Gastroesophageal sphincter (tissue), 4 donors: ENCODE measurements at regions not wholly inside any gene's neighbourhood (a gene's known extent, or its start where the extent isn't known, plus 50 kb on each side); places are given as distances from the start of the nearest gene placed in this dataset.

Source experiments
- ATAC-seq: fragments of 150-250 bp; one replicate; pipeline ENCODE4 v1.9.1; 2016; ENCODE audit warnings: mild to moderate bottlenecking, moderate library complexity
- H3K27ac ChIP-seq, 4 donors: fragments of 200-600 bp; sonication (generic) in 3 of 4; 1 replicate in 3 of 4; 2 replicates in 1 of 4; pipeline ENCODE4 v1.5.1; 2016 to 2019
- H3K27me3 ChIP-seq: fragments of 200-600 bp; sonication (generic); one replicate; pipeline ENCODE4 v1.5.1; 2019
- H3K36me3 ChIP-seq, 2 donors: fragments of 200-600 bp; sonication (generic); one replicate each; pipeline ENCODE4 v1.5.1; 2019; ENCODE audit warnings: control low read depth in 1 of 2
- H3K4me1 ChIP-seq, 3 donors: fragments of 200-600 bp; sonication (generic); 1 replicate in 2 of 3; 2 replicates in 1 of 3; pipeline ENCODE4 v1.5.1; 2016 to 2019; ENCODE audit warnings: control low read depth in 2 of 3
- H3K4me3 ChIP-seq, 2 donors: fragments of 200-600 bp; sonication (generic); one replicate each; pipeline ENCODE4 v1.5.1; 2019; ENCODE audit warnings: mild to moderate bottlenecking in 1 of 2, moderate library complexity in 1 of 2
- H3K9me3 ChIP-seq, 3 donors: fragments of 200-600 bp; sonication (generic); one replicate each; pipeline ENCODE4 v1.5.1; 2017 to 2019; ENCODE audit warnings: control low read depth in 2 of 3
- EP300 ChIP-seq: sonication (generic); formaldehyde crosslinking; IDR thresholded peaks from one replicate; pipeline ENCODE4 v1.6.1; 2017; ENCODE audit warnings: antibody characterized with exemption, mild to moderate bottlenecking
- POLR2A ChIP-seq, 2 donors: fragments of 450-650 bp; IDR thresholded peaks; one replicate each; pipeline ENCODE4 v1.6.1; 2017; ENCODE audit warnings: antibody characterized with exemption in 2 of 2, mild to moderate bottlenecking in 2 of 2, moderate library complexity in 1 of 2
- POLR2AphosphoS5 ChIP-seq: sonication (generic); formaldehyde crosslinking; IDR thresholded peaks from one replicate; pipeline ENCODE4 v1.6.1; 2017; ENCODE audit warnings: antibody characterized with exemption
- WGBS, 2 donors: methylation state at CpG; one replicate each; pipeline ENCODE4 v1.1.5; 2018; ENCODE audit warnings: low coverage in 1 of 2; 5-methylcytosine and 5-hydroxymethylcytosine counted together
- TF ChIP-seq, protein P1 (sequence below), 4 experiments: fragments of 200-600 bp in 2 of 4; fragments of 450-650 bp in 2 of 4; sonication (generic) in 1 of 4; IDR thresholded peaks; one replicate each; pipeline ENCODE4 v1.5.1; 2017 to 2019; ENCODE audit warnings: antibody characterized with exemption in 4 of 4, mild to moderate bottlenecking in 2 of 4, moderate library complexity in 2 of 4

DNA sequence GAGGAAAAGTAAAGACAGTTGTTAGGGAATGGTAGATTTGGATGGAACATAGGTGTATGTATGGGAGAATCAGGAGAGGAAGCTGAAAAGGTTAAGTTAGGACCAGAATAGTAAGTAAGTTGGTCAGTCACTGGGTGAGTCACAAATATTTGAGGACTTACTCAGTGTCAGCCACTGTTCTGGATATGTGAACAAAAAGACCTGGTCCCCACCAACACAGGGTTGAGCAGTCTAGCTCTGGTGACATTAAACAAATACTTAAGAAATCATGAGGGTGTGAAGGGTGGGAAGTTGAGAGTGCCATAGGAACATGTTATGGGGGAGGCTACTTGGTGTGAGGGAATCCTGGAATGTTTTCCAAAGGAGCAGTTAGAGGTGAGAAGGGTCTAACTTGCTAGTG lies 246.9 kb downstream of the PTEN start:
- no peaks in the 10 kb centered on the region for H3K4me1 ChIP-seq
- no peaks in the 10 kb centered on the region for H3K27me3 ChIP-seq
- TF ChIP-seq, protein P1, sequence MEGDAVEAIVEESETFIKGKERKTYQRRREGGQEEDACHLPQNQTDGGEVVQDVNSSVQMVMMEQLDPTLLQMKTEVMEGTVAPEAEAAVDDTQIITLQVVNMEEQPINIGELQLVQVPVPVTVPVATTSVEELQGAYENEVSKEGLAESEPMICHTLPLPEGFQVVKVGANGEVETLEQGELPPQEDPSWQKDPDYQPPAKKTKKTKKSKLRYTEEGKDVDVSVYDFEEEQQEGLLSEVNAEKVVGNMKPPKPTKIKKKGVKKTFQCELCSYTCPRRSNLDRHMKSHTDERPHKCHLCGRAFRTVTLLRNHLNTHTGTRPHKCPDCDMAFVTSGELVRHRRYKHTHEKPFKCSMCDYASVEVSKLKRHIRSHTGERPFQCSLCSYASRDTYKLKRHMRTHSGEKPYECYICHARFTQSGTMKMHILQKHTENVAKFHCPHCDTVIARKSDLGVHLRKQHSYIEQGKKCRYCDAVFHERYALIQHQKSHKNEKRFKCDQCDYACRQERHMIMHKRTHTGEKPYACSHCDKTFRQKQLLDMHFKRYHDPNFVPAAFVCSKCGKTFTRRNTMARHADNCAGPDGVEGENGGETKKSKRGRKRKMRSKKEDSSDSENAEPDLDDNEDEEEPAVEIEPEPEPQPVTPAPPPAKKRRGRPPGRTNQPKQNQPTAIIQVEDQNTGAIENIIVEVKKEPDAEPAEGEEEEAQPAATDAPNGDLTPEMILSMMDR (IDR thresholded peaks at IDR 0.05), result no peak
- no peak for TF ChIP-seq POLR2AphosphoS5
- TF ChIP-seq EP300, result no peak
- no peak for TF ChIP-seq POLR2A (IDR thresholded peaks at IDR 0.05)
- no peaks in the 10 kb centered on the region for H3K36me3 ChIP-seq
- H3K27ac ChIP-seq, result no peak overlapping the region
- no peak for ATAC-seq
- H3K9me3 ChIP-seq, result no peaks in the 10 kb centered on the region
- H3K4me3 ChIP-seq, result no peak overlapping the region

DNA sequence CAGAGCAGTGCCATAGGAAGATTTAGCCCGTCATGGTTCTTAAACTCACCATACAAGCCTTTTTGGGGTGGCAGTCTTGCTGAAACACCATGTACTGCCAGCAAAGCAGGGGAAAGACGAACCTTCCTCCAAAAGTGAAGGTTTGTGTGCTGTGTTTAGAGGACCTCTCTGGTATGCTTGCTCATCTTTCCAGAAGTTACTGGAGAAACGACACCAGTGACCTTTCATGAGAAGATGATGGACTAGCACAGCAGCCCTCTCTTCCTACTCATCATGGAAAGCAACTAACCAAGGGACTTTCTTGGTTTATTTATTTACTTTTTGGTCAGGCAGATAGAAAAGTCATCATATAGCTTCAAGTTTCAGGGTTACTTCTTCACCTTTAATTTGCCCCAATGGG lies 247.4 kb downstream of the PTEN start:
- no peaks in the 10 kb centered on the region for H3K27me3 ChIP-seq
- no peak overlapping the region for H3K4me3 ChIP-seq
- no peaks in the 10 kb centered on the region for H3K4me1 ChIP-seq
- TF ChIP-seq POLR2AphosphoS5 (no peak), EP300 (no peak), POLR2A (IDR thresholded peaks at IDR 0.05) (no peak)
- TF ChIP-seq, protein P1 (IDR thresholded peaks at IDR 0.05), result no peak
- H3K9me3 ChIP-seq, result no peaks in the 10 kb centered on the region
- no peaks in the 10 kb centered on the region for H3K36me3 ChIP-seq
- no peak overlapping the region for H3K27ac ChIP-seq
- ATAC-seq, result no peak
- 83 to 86% methylated on average over 2 to 3 of the region's 3 CpGs for WGBS, 2 donors

DNA sequence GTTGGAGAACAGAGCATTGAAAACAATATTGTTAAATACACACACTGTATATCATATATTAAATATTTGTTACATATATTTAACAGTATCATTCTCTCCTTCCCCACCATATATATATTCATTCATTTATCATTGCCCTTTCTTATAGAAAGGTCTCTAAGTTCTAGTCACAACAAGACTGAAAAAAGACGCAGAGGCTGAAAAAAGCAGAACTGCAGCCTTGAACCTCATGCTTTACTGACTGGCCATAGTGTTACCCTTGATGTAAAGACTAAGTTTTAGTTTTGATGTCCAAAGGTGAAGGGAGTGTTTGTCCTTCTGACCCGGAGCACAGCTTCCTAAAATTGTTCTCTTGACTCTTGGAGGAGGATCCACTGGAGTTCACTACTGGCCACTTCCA lies 247.9 kb downstream of the PTEN start:
- 90 to 92% methylated on average over 2 of the region's 2 CpGs for WGBS, 2 donors

DNA sequence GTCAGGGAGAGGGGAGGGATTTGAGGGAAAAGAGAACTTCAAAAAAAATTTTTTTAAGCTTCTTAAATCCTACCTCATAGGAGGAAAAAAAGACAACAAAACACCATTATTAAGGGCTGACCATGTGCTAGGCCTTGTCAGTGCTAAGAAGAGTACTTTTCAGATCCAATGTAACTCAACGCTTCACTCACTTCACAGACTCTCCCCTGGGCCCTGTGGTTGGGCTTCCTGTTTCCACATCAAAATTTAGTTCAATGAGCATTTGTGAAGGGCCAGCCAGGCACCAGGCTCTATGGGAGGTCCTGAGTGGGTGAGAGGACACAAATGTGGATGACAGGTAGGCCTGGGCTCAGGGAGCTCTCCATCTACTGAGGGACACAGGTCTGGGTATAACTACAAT lies 249.8 kb downstream of the PTEN start:
- TF ChIP-seq POLR2A (IDR thresholded peaks at IDR 0.05) (no peak), POLR2AphosphoS5 (no peak), EP300 (no peak)
- TF ChIP-seq, protein P1 (IDR thresholded peaks at IDR 0.05), result no peak
- 100% methylated on average over 1 of the region's 1 CpG for WGBS, 2 donors

More for the DNA sequence above, 247.9 kb downstream of the PTEN start:
- Histone ChIP-seq H3K4me3 (no peak overlapping the region), H3K36me3 (no peaks in the 10 kb centered on the region), H3K27me3 (no peaks in the 10 kb centered on the region), H3K9me3 (no peaks in the 10 kb centered on the region), H3K4me1 (no peaks in the 10 kb centered on the region), H3K27ac (no peak overlapping the region)
- no peak for ATAC-seq
- no peak for TF ChIP-seq POLR2AphosphoS5
- TF ChIP-seq, protein P1 (IDR thresholded peaks at IDR 0.05), result no peak
- TF ChIP-seq POLR2A (IDR thresholded peaks at IDR 0.05), result no peak
- TF ChIP-seq EP300, result no peak

DNA sequence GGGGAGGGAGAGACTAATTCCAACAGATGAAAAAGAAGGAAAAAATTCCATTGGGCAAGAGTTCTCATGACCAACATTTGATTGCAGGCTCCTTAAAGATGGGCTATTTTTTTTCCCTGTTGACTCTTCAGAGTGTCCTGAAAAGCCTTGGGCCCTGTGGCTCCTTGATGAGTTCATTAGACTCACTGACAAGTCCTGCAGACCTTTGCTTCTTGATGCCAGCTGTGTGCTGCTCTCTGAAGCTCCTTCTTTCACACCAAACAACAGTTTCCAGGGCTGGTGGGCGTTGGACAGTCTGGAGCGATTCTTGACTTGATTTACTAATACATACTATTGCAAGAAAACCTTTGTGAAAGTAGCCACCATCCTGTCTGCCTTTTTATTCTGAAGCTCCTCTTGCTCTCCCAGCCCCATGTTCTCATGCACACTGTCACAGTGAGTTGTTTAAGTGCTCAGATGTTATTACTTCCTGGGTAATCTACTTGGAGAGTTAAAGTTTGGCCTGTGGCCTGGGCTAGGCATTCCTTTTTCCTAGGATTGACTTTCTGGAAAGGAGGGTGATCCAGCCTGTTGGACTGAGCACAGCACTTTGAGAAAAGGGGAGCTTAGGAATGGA lies 250.3 kb downstream of the PTEN start:
- no peaks in the 10 kb centered on the region for H3K4me1 ChIP-seq

More for the DNA sequence above, 249.8 kb downstream of the PTEN start:
- Histone ChIP-seq H3K36me3 (no peaks in the 10 kb centered on the region), H3K27me3 (no peaks in the 10 kb centered on the region), H3K4me1 (no peaks in the 10 kb centered on the region), H3K9me3 (no peaks in the 10 kb centered on the region), H3K4me3 (no peak overlapping the region), H3K27ac (no peak overlapping the region)
- no peak for ATAC-seq

More for the DNA sequence above, 250.3 kb downstream of the PTEN start:
- Histone ChIP-seq H3K27ac (no peak overlapping the region), H3K27me3 (no peaks in the 10 kb centered on the region), H3K4me3 (no peak overlapping the region), H3K36me3 (no peaks in the 10 kb centered on the region), H3K9me3 (no peaks in the 10 kb centered on the region)
- no peak for ATAC-seq
- TF ChIP-seq, protein P1 (IDR thresholded peaks at IDR 0.05), result no peak
- TF ChIP-seq POLR2A (IDR thresholded peaks at IDR 0.05) (no peak), POLR2AphosphoS5 (no peak), EP300 (no peak)
- WGBS, 2 donors, result 69 to 88% methylated on average over 1 to 2 of the region's 2 CpGs
